ENCODE measurements at regions not wholly inside any gene's neighbourhood (a gene's known extent, or its start where the extent isn't known, plus 50 kb on each side); places are given as distances from the start of the nearest gene placed in this dataset.
"Not testable (repeated sequence)": the region's sequence is repeated elsewhere in the genome, so short reads cannot be mapped to it uniquely, and the experiment has no call there.

DNA sequence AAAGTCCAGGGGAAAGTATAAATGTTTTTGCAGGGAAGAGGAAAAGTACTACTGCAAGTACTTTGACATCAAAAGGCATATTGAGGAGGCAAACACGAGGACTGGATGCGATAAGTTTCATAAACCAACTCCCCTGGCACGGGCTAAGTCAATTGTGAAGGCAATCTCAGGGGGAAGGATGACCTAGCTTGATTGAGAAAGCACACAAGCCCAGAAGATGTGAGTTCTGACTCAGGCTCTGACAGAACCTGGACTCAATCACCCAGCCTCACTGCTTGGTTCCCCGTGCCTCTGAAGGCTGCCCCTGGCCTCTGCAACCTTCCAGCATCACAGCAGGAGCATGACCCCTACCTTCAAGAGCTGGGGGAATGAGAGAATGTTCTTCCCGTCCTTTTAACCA, 93.2 kb upstream of the ZNF438 start:
- DNase-seq, result no peak

DNA sequence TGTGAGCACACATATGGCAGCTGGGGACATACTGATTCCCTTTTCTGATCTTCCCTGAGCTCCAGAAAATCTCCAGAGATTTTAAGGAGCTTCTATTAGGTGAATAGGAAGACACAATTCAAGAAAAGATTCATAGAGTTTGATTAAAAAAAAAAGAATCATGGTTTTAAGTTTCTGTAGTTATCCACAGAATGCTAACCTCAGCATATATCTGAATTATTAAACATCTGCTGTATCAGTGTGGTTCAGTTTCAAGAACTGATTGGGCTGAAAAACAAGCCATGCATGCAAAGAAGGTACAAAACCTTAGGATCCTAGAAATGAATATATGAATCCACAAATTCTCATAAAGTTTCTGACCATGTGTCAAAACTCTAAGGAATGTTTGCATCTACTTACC, 94.1 kb upstream of the ZNF438 start:
- no peak for DNase-seq

- no peak for DNase-seq
Measured at GRCh38 chr10:31126593-31126992, 94.9 kb upstream of the ZNF438 start.

DNA sequence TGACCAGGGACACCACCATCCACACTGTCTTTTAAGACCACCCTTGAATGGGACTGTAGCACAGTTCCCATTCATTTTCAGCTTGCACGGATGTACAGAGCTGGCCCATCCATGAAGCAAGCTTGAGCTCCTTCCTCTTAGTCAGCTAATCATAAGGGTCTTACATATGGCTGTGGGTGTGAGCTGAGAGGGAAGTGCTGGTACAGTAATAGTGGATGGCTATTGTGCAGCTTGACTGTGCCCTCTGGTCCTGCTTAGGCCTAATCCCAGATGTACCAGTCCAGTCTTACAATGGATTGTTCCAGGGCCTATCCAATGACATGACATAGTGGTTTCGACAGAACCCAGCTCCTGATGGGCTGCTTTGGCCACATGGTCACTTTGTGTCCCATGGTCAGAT, 96.9 kb upstream of the ZNF438 start:
- no peak for DNase-seq

- DNase-seq, result no peak
Measured at GRCh38 chr10:31129271-31129670, 97.6 kb upstream of the ZNF438 start.

DNA sequence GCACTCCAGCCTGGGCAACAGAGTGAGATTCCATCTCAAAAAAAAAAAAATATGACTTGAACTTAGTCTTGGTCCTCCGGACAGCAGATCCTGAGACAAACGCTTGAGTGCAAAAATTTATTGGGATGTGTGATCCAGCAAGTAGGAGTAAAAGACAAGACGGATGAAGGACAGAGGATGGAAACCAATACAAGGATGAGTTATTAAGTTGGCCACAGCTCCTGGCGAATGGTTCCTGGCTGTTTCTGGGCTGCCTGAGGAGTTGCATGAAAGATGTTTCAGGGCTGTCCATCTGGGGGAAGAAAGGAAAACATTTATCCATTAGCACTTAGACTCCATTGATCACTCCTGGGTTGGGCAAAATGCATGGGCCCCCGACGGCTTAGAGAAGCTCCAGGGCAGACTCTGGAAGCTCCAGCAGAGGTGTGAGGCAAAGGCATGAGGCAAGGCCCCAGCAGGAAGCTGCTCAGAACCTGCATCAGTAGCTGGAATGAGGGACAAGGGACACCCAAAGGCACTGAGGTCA, 98.3 kb upstream of the ZNF438 start:
- no peak for DNase-seq

DNA sequence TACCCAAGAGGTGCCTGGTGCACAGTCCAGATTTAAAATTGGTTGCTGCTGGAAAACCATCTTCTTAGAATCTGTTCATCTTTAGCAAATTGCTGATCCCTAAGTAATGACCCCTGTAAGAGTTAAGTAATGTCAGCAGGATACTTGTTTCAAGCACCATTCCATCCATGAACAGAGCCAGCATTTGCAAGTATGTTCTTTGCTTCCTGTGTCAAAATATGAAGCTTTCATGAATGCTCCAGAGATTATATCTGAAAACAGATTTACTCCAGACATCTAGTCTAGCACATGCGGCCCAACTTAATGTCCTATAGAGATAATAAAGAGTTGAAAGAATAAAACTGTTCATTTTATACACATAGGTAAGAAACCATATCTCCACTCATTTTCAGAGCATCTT, 98.7 kb upstream of the ZNF438 start:
- DNase-seq, result no peak

DNA sequence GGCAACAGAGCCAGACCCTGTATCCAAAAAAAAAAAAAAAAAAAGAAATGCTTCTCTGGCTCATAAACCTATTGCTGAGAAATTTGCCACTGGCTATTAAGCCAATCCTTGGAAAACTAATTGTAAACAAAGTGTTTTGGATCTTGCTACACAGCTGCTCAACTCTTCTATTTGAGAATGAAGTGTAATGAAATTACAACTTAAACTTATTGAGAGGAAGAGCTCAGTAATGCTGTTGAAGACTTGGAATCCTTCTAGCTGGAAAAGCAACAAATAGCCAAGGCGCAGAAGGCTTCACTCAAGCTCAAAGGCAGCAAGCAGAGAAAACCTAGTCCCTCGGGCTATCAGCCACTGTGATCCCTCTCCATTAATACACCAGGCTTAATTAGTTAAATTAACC, 99.6 kb upstream of the ZNF438 start:
- DNase-seq, result no peak

GRCh38 chr10:31132681-31133244, 101.1 kb upstream of the ZNF438 start:
- DNase-seq, result no peak

- DNase-seq, result no peak
Measured at GRCh38 chr10:31133251-31133791, 101.7 kb upstream of the ZNF438 start.

DNA sequence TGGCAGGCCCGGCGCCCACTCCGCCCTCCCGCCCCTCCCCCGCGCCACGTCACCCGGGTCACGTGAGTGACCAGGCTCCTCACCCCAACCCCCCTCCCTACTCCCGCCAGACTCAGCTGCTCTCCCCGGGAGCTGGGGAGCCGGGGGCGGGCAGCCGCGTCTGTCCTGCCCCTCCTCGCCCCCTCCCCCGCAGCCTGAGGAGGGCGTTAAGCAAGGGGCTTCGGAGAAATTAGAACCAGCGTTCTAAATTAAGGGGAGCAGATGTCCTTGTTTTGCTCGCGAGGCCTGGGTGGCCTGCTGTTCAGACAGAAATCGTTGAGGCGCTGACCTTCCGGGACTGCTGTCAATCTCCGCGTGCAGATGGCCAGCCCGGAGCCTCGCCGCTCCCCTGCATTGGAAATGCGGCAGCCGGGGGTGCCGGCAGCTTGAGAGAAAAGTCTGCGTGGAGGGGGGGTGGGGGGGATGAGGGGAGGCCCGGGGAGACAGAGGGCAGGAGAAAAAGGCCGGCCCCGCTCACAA, 102.2 kb upstream of the ZNF438 start:
- peak; percentile 21 for DNase-seq

DNA sequence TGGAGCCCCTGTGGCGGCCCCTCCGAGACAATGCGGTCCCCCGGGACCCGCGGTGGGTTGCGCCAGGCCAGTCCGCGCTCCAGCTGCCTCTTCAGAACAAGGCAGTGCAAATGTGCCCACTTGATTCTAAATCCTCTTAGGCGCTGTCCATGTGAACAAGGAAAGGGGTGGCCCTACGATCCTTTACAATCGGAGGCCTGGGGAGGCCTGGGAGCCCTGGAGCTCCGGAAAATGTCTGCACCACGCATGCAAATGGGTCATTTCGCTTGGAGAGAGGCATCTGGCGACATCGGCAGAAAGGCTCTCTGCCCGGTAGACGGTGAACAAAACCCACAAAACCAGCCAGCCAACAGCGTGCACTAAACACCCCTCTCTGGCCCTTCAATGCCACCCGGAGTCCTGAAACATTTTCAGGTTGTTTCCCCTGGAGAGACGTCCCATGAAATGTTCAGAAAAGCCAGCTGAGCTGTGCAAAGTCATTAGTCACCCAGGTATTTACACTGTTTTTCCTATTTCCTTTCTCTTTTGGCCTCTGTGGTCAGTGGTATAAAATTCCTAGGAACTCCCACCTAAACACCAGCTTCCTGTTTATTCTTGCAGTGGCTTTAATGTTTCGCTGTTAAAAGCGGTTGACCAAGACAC, 102.8 kb upstream of the ZNF438 start:
- DNase-seq, result peak; percentile 20

- DNase-seq, result no peak
Measured at GRCh38 chr10:31135171-31135570, 103.5 kb upstream of the ZNF438 start.

DNA sequence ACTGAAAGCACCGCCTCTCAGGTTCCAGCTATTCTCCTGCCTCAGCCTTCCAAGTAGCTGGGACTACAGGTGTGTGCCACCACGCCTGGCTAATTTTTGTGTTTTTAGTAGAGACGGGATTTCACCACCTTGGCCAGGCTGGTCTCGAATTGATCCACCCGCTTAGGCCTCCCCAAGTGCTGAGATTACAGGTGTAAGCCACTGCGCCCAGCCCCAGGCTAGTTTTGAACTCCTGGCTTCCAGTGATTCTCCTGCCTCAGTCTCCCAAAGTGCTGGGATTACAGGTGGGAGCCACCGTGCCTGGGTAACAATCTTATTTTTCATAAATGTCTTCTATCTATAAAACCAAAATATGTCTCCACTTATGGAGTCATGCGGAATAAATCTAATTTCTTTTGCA, 104.1 kb upstream of the ZNF438 start:
- DNase-seq, result not testable (repeated sequence)

DNA sequence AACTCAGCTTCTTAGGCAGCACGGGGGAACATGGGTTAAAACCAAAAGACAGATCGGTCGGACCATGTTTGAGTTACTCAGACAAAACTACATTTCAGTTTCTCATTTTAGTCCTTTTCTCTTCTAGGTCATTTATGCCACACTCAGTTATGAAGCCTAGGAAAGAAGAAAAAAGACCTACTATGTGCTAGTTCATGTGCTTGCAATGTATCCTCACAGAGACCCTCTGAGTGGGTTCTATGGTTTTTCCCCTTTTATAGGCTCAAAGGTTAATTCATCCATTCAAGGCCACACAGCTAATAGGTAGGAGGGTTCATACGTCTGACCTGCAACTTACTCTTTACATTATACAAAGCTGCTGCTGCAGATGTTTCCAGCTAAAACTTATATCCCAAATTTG, 104.7 kb upstream of the ZNF438 start:
- no peak for DNase-seq

GRCh38 chr10:31136930-31137885, 105.5 kb upstream of the ZNF438 start:
- no peak for DNase-seq

GRCh38 chr10:31138026-31138553, 106.4 kb upstream of the ZNF438 start:
- DNase-seq, result no peak

DNA sequence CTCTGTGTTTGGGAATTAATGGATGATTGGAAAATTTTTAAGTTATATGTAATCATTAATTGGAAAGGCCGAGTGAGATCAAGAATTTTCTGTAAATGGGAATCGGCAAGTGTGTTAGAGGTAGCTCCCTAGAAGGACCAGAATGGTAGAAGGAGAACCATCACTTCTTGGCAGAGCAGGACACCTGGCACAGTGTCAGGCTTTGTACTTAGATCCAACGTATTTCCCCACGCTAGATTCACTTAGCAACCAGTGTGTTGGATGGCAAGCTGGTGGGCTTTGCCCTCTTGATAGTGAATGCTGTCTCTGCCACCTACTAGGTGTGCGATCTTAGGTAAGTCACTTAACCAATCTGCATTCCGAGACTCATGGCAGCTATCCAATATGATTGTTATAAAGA, 107.8 kb upstream of the ZNF438 start:
- DNase-seq, result no peak

GRCh38 chr10:31140716-31141115, 109.1 kb upstream of the ZNF438 start:
- no peak for DNase-seq

GRCh38 chr10:31142026-31142425, 110.4 kb upstream of the ZNF438 start:
- no peak for DNase-seq

DNA sequence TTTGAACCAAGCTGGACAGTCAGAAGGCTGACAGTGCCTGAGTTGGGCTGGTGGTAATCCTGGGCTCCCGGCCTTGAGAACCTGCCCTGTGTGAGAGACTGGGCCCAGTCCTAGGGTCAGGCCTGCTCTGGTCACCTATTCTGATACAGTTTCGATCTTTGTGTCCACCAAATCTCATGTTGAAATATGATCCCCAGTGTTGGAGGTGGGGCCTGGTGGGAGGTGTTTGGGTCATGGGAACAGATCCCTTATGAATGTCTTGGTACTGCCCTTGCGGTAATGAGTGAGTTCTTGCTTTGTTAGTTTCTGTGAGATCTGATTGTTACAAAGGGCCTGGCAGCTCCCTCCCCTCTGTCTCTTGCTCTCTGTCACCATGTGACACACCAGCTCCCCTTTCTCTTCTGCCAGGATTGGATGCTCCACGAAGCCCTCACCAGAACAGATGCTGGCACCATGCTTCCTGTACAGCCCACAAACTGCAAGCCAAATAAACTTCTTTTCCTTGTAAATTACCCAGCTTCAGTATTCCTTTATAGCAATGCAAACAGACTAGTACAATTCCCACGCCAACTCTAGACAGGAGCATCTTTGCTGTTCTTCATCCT, 111.8 kb upstream of the ZNF438 start:
- DNase-seq, result no peak

GRCh38 chr10:31145986-31146385, 114.3 kb upstream of the ZNF438 start:
- no peak for DNase-seq

All from DMS153 (cell line).